GM10248 (cell line): ENCODE measurements at regions not wholly inside any gene's neighbourhood (a gene's known extent, or its start where the extent isn't known, plus 50 kb on each side); places are given as distances from the start of the nearest gene placed in this dataset.

Source experiments
- CTCF ChIA-PET: fragments of 300-600 bp; sonication (Branson Sonifier 250); formaldehyde crosslinking; extraction: SDS; loops from one replicate; lab custom pipeline; 2021; ENCODE audit warnings: antibody characterized with exemption; lab: Yijun Ruan, JAX
- POLR2A ChIA-PET: fragments of 350-650 bp; sonication (Branson Sonifier 250); formaldehyde crosslinking; extraction: SDS; loops from one replicate; lab custom pipeline; 2020; ENCODE audit warnings: antibody characterized with exemption; lab: Yijun Ruan, JAX
- DNase-seq: peaks from one replicate; pipeline ENCODE4 v3.0.0; 2012; ENCODE audit errors: extremely low spot score
- TF ChIP-seq, protein P1 (sequence below): IDR thresholded peaks from 2 replicates; pipeline ENCODE4 v1.5.1; 2012; ENCODE audit warnings: mild to moderate bottlenecking, low read depth; ENCODE audit errors: extremely low read depth, missing control alignments, control extremely low read depth

DNA sequence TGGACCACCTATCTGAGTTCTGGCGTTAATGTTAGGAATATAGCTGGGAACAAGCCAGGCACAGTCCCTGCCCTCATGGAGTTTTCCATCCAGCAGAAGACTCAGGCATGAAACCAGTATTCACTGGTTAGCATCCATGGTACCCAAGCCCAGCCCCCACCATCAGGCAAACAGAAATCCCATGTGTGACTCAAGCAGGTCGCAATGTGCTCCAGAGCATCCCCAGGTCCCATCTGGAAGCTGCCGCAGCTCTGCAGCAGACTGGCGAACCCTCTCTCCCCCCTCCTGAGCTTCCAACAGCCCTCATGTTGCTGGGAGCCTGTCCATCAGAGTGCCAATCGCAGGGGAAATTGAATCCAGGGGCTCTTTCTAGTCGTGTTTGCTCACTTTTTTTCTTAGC lies 174.2 kb downstream of the RRAGC start:
- TF ChIP-seq, protein P1, sequence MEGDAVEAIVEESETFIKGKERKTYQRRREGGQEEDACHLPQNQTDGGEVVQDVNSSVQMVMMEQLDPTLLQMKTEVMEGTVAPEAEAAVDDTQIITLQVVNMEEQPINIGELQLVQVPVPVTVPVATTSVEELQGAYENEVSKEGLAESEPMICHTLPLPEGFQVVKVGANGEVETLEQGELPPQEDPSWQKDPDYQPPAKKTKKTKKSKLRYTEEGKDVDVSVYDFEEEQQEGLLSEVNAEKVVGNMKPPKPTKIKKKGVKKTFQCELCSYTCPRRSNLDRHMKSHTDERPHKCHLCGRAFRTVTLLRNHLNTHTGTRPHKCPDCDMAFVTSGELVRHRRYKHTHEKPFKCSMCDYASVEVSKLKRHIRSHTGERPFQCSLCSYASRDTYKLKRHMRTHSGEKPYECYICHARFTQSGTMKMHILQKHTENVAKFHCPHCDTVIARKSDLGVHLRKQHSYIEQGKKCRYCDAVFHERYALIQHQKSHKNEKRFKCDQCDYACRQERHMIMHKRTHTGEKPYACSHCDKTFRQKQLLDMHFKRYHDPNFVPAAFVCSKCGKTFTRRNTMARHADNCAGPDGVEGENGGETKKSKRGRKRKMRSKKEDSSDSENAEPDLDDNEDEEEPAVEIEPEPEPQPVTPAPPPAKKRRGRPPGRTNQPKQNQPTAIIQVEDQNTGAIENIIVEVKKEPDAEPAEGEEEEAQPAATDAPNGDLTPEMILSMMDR: no peak
- CTCF ChIA-PET: no interaction called here
- POLR2A ChIA-PET: no interaction called here
- no peak for DNase-seq

DNA sequence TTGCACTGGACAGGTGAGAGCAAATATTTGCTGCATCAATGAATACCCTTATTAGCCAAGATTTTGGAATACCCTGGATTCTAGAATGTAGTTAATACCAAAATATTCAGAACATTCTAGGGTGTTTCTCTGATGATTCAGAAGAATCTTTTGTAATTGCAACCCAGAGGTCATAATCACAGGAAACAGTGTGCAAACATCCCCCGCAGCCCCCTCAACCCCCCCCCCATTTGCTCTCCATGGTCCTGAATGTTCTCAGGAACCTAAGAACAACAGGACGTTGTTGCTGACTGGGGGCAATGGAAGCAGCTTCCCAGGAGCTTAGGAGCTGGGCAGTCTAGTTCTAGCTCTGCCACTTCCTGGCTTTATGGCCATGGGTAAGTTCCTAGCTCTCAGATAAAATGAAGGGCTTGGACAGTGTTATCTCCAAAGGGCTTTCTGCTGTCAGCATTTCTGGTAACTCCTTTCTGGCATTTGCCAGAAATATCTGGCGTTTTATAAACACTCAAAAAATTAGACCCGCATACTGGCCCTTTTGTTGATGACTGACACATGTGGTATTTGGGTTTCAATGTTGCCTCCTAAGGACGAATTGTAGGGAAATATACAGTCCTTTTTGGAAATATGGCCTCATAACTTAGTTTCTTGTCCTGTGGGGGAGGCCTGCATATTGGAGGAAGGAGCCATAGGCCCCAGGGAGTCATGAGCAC lies 178.6 kb downstream of the RRAGC start:
- POLR2A ChIA-PET: no interaction called here
- TF ChIP-seq, protein P1: no peak
- DNase-seq: no peak
- CTCF ChIA-PET: no interaction called here

DNA sequence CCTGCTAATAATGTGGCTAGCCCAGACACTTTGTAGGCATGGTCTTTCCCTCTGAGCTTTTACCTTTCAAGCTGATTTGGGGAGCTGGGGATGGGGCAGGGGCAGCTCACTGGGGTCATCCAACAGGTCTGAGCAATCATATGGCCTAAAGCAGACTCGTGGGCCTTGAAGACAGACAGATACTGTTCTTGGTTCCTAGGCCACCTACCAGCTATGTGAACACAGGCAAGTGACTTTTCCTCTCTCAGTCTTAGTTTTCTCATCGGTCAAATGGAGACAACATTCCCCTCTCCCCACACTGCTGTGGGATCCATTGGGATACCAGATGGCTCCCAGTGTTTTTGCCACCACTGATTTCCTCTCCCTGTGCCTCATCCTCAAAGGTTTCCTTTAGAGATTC lies 181.8 kb downstream of the RRAGC start:
- TF ChIP-seq, protein P1: no peak
- POLR2A ChIA-PET: no interaction called here
- CTCF ChIA-PET: interaction anchor here (1.2 kb wide), 1 partner anchor 10 kb away, joined by 3 read pairs; no protein-coding TSS in a partner anchor
- no peak for DNase-seq

DNA sequence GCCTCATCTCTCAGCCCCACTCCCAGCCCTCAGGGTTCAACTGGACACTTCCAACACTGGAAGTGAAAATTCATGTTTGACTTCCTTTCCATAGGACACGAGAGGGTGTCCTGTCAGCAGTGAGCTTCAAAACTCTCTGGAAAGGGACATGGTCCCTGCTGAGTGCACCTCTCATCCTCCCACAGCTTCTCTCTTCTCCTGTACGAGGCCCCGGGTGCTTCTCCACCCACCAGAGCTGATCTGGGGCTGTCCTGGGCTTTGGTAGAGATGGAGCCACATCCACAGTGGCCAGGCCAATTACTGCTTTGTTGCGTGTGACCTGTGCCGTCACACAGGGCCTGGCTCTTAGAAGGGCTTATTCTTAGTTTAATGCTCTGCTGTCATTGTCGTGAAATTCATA lies 182.3 kb downstream of the RRAGC start:
- TF ChIP-seq, protein P1: no peak
- POLR2A ChIA-PET: no interaction called here
- CTCF ChIA-PET: interaction anchor here (1.2 kb wide), 1 partner anchor 10 kb away, joined by 3 read pairs; no protein-coding TSS in a partner anchor
- DNase-seq: no peak

DNA sequence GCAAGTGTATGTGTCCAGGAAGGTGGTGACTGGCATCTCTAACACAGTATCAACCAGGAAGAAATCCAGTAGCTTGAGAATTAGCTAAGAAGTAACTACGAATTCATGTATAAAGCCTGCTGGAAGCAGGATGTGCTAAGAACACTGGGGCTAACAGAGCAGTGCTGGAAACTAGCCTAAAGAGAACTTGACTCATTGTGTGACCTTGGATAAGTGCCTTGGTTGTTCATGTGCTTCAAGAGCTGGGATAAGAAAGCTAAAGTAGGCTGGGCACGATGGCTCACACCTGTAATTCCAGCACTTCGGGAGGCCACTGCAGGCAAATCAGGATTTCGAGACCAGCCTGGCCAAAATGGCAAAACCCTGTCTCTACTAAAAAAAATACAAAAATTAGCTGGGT lies 186.9 kb downstream of the RRAGC start:
- ChIA-PET CTCF (interaction anchor here (2.1 kb wide), 1 partner anchor 19 kb away, joined by 6 read pairs; no protein-coding TSS in a partner anchor), POLR2A (no interaction called here)
- TF ChIP-seq, protein P1: no peak
- DNase-seq: no peak

DNA sequence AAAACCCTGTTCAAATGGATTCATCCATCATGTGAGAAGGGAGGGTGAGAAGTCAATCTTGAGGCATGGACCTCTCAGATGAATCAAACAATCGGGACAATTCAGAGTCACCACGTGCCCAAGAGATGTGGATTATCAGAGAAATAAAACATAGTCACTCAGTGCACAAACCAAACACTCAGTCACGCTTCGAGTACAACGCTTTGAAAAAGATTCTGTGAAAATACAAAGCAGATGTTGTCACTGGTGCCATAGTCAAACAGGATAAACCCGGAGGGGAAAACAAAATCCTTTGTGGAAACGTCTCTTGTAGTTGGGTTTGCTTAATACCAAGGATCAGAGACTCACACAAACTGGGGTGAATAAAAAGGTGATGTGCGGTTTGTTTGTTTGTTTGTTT lies 188.4 kb downstream of the RRAGC start:
- CTCF ChIA-PET: no interaction called here
- no peak for DNase-seq

More for the DNA sequence above, 188.4 kb downstream of the RRAGC start:
- POLR2A ChIA-PET: no interaction called here
- TF ChIP-seq, protein P1: no peak
